BJ (cell line): ENCODE measurements at regions not wholly inside any gene's neighbourhood (a gene's known extent, or its start where the extent isn't known, plus 50 kb on each side); places are given as distances from the start of the nearest gene placed in this dataset.

ENCODE experiments used
- CTCF ChIA-PET: fragments of 350-600 bp; formaldehyde crosslinking; extraction: SDS; loops from one replicate; lab custom pipeline; 2021; ENCODE audit warnings: antibody characterized with exemption, inconsistent platforms; lab: Yijun Ruan, JAX
- POLR2A ChIA-PET: fragments of 300-600 bp; sonication (Branson Sonifier 250); formaldehyde crosslinking; extraction: SDS; loops from one replicate; lab custom pipeline; 2021; ENCODE audit warnings: antibody characterized with exemption; lab: Charles Lee
- DNase-seq: peaks from one replicate; pipeline ENCODE4 v3.0.0-alpha.2; 2011; ENCODE audit warnings: low read depth
- H3K27me3 ChIP-seq: 2 replicates; pipeline ENCODE4 v1.6.0; 2011; ENCODE audit warnings: low read length; ENCODE audit not compliant: control insufficient read depth, insufficient read depth
- H3K36me3 ChIP-seq: 2 replicates; pipeline ENCODE4 v1.5.1; 2011; ENCODE audit warnings: low read length; ENCODE audit not compliant: control insufficient read depth, insufficient read depth
- H3K4me3 ChIP-seq: 2 replicates; pipeline ENCODE4 v1.5.1; 2011; ENCODE audit warnings: low read depth, mild to moderate bottlenecking, control low read depth, low read length
- CTCF ChIP-seq: IDR thresholded peaks from 2 replicates; pipeline ENCODE4 v1.5.1; 2011; ENCODE audit warnings: low read depth, mild to moderate bottlenecking, control low read depth, inconsistent platforms, low read length, moderate library complexity; ENCODE audit not compliant: insufficient read depth

DNA sequence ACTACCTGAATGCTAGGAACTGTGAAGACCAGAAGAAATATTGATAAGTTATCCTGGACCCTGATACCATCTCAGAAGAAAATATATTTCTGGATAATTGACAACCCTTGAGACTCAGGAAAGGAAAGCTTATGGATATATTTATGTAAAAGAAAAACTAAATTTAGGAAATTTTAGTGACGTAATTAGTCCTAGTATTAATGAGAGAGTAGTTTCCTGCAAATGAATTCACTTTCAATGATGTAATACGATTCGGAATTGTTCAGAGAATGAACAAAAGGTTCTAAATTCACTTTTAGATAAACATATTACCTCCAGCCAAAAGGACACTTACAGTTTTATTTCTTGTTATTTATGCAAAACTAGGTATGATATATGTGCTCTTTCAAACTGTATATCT is 1120.1 kb upstream of the NCAM2 start:
- H3K27me3 ChIP-seq = no peaks in the 10 kb centered on the region
- TF ChIP-seq CTCF = no peak
- POLR2A ChIA-PET = no interaction called here
- CTCF ChIA-PET = interaction anchor here (0.9 kb wide), 1 partner anchor 460 kb away, joined by 3 read pairs; no protein-coding TSS in a partner anchor
- H3K4me3 ChIP-seq = no peak overlapping the region
- no peaks in the 10 kb centered on the region for H3K36me3 ChIP-seq
- no peak for DNase-seq

DNA sequence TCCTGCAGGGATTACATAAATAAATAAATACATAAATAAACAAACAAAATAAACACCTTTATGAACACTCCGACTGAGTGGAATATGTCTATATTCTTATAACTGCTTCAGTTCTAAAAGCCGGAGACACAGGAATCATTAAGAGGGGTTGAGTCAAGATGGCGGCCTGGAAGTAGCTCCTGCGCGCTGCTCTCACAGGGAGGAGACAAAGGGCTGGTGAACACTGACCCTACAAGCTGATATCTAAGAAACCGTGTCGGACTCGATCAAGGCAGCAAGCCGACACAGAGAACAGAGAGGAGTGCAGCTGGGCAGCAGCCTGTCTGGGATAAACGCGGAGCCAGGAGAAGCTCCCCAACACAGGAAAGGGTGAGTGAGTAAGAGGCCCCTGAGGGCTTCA is 1098.6 kb upstream of the NCAM2 start:
- no peak overlapping the region for H3K4me3 ChIP-seq
- ChIA-PET POLR2A (no interaction called here), CTCF (no interaction called here)
- no peak for DNase-seq
- no peak for TF ChIP-seq CTCF
- no peaks in the 10 kb centered on the region for H3K27me3 ChIP-seq
- no peaks in the 10 kb centered on the region for H3K36me3 ChIP-seq

DNA sequence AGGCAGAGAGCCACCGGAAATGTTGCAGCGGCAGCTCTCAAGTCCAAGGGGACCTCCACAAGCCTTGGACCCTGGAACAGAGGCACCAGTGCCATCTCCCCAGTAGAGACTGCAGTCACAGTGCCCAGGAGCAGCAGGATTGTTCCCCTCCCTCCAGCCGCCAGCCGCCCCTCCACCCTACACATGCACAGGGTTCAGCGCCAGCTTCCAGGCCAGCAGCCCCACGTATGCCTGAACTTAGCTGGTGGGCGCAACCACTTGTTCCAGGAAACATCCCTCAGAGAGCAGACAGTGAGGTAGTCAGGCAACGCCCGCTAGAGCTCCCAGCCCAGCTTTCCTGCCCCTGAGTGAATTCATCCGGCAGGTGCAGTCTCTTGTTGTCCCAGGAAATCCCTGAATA is 1098.1 kb upstream of the NCAM2 start:
- no peak for DNase-seq
- TF ChIP-seq CTCF = no peak
- CTCF ChIA-PET = no interaction called here

GRCh38 chr21:19908390-19908789 is 1089.8 kb upstream of the NCAM2 start:
- DNase-seq = no peak
- Histone ChIP-seq H3K27me3 (no peaks in the 10 kb centered on the region), H3K36me3 (no peaks in the 10 kb centered on the region), H3K4me3 (no peak overlapping the region)
- CTCF ChIA-PET = interaction anchor here (1.1 kb wide), 1 partner anchor 24 kb away, joined by 3 read pairs; no protein-coding TSS in a partner anchor
- no peak for TF ChIP-seq CTCF
- POLR2A ChIA-PET = no interaction called here

More for the DNA sequence above, 1098.1 kb upstream of the NCAM2 start:
- POLR2A ChIA-PET = no interaction called here
- Histone ChIP-seq H3K36me3 (no peaks in the 10 kb centered on the region), H3K4me3 (no peak overlapping the region), H3K27me3 (no peaks in the 10 kb centered on the region)

GRCh38 chr21:19914028-19914427 is 1084.2 kb upstream of the NCAM2 start:
- H3K4me3 ChIP-seq = no peak overlapping the region
- H3K36me3 ChIP-seq = no peaks in the 10 kb centered on the region
- ChIA-PET POLR2A (no interaction called here), CTCF (no interaction called here)
- DNase-seq = no peak
- TF ChIP-seq CTCF = no peak
- H3K27me3 ChIP-seq = no peaks in the 10 kb centered on the region
